Breast epithelium (tissue), 3 donors: ENCODE measurements at regions not wholly inside any gene's neighbourhood (a gene's known extent, or its start where the extent isn't known, plus 50 kb on each side); places are given as distances from the start of the nearest gene placed in this dataset.

Experiments
- POLR2AphosphoS5 ChIP-seq, 3 donors: sonication (generic); formaldehyde crosslinking; IDR thresholded peaks; one replicate each; pipeline ENCODE4 v1.6.1; 2017; ENCODE audit warnings: antibody characterized with exemption in 3 of 3
- TF ChIP-seq, protein P1 (sequence below), 3 donors: fragments of 450-650 bp; IDR thresholded peaks; one replicate each; pipeline ENCODE4 v1.5.1; 2016 to 2017; ENCODE audit warnings: antibody characterized with exemption in 3 of 3, mild to moderate bottlenecking in 3 of 3, moderate library complexity in 3 of 3

DNA sequence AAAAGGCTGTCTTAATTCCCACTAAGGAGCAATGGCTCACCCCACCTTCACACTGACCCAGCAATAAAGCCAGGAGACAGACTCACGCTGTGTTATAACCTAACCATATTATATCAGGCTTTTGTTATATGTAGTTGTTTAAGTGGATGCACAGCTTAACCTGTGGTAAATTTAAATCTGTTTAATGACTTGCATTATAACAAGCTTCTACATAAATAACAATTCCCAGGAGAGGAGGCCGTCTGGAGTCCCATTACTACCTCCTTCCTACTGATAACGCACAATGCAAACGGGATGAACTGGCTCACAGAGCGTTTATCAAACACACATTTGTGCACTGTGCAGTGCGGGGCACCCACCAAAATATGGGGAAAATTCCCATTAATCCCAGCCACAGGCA, 102.1 kb upstream of the MGMT start:
- TF ChIP-seq, protein P1, sequence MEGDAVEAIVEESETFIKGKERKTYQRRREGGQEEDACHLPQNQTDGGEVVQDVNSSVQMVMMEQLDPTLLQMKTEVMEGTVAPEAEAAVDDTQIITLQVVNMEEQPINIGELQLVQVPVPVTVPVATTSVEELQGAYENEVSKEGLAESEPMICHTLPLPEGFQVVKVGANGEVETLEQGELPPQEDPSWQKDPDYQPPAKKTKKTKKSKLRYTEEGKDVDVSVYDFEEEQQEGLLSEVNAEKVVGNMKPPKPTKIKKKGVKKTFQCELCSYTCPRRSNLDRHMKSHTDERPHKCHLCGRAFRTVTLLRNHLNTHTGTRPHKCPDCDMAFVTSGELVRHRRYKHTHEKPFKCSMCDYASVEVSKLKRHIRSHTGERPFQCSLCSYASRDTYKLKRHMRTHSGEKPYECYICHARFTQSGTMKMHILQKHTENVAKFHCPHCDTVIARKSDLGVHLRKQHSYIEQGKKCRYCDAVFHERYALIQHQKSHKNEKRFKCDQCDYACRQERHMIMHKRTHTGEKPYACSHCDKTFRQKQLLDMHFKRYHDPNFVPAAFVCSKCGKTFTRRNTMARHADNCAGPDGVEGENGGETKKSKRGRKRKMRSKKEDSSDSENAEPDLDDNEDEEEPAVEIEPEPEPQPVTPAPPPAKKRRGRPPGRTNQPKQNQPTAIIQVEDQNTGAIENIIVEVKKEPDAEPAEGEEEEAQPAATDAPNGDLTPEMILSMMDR (IDR thresholded peaks at IDR 0.05) = no peak
- TF ChIP-seq POLR2AphosphoS5 (IDR thresholded peaks at IDR 0.05) = no peak
